ENCODE measurements at regions not wholly inside any gene's neighbourhood (a gene's known extent, or its start where the extent isn't known, plus 50 kb on each side); places are given as distances from the start of the nearest gene placed in this dataset.

- DNase-seq (ENCODE audit: low spot score) (no peak), ATAC-seq (no peak)
- H3K27me3 Mint-ChIP-seq (ENCODE audit: insufficient read depth, low read depth, poor library complexity), result peaks cover 3% of the 10 kb centered on the region
- no peak overlapping the region for H3K4me2 ChIP-seq
- H2AFZ ChIP-seq, result no peak overlapping the region
- H3K4me1 ChIP-seq (ENCODE audit: insufficient read depth), result no peaks in the 10 kb centered on the region; the same call in 1 of the 2 replicates
- no peak overlapping the region for H3K27ac Mint-ChIP-seq
- H4K20me1 ChIP-seq (replicated peaks; ENCODE audit: insufficient read depth), result no peaks in the 10 kb centered on the region
- no peaks in the 10 kb centered on the region for H3F3A ChIP-seq (replicated peaks; ENCODE audit: low read depth)
- TF ChIP-seq ZNF462 (CRISPR knock-in tag; IDR thresholded peaks at IDR 0.05) (no peak), POLR2AphosphoS5 (IDR thresholded peaks at IDR 0.05; ENCODE audit: low read depth) (no peak), CTCF (conservative IDR thresholded peaks at IDR 0.05; ENCODE audit: low read depth in 2 of 2) (no peak), JUNB (IDR thresholded peaks at IDR 0.05; ENCODE audit: unreplicated experiment) (no peak), STAT1 (IDR thresholded peaks at IDR 0.05; ENCODE audit: unreplicated experiment) (no peak), CREB1 (CRISPR knock-in tag; IDR thresholded peaks at IDR 0.05; ENCODE audit: low read depth) (no peak), EZH2 (IDR thresholded peaks at IDR 0.05; ENCODE audit: low read depth, unreplicated experiment) (no peak), EZH2phosphoT487 (IDR thresholded peaks at IDR 0.05; ENCODE audit: unreplicated experiment) (no peak), ZNF114 (CRISPR knock-in tag; IDR thresholded peaks at IDR 0.05) (no peak), ZNF331 (CRISPR knock-in tag; IDR thresholded peaks at IDR 0.05; ENCODE audit: low read depth) (no peak), REST (IDR thresholded peaks at IDR 0.05; ENCODE audit: unreplicated experiment) (no peak), NANOG (IDR thresholded peaks at IDR 0.05; ENCODE audit: borderline replicate concordance) (no peak), ETS1 (IDR thresholded peaks at IDR 0.05) (no peak)
- peaks cover 2% of the 10 kb centered on the region; the same call in 1 of the 3 replicates for H3K4me1 Mint-ChIP-seq
- H3K9me2 ChIP-seq (ENCODE audit: insufficient read depth), result peaks cover 11% of the 10 kb centered on the region; the same call in 1 of the 2 replicates
- no peaks in the 10 kb centered on the region for H3K9me3 Mint-ChIP-seq
- no peak overlapping the region for H3K4me3 Mint-ChIP-seq
- no peaks in the 10 kb centered on the region for H3K36me3 Mint-ChIP-seq (ENCODE audit: low read depth)
- H3K27me3 ChIP-seq (ENCODE audit: insufficient read depth), result no peaks in the 10 kb centered on the region
- no peak overlapping the region for H3K27ac ChIP-seq (ENCODE audit: low read depth)
- H3K4me3 ChIP-seq, result no peak overlapping the region
- no peaks in the 10 kb centered on the region for H3K36me3 ChIP-seq (ENCODE audit: insufficient read depth)
- no peaks in the 10 kb centered on the region for H3K79me2 ChIP-seq (replicated peaks; ENCODE audit: insufficient read depth)
Measured at GRCh38 chr11:27908621-27909020, 199.3 kb downstream of the KIF18A start.
